DMS53 (cell line): ENCODE measurements at regions not wholly inside any gene's neighbourhood (a gene's known extent, or its start where the extent isn't known, plus 50 kb on each side); places are given as distances from the start of the nearest gene placed in this dataset.

Experiments used
- DNase-seq: peaks from one replicate; lab custom pipeline; 2025; lab: John Stamatoyannopoulos, UW

DNA sequence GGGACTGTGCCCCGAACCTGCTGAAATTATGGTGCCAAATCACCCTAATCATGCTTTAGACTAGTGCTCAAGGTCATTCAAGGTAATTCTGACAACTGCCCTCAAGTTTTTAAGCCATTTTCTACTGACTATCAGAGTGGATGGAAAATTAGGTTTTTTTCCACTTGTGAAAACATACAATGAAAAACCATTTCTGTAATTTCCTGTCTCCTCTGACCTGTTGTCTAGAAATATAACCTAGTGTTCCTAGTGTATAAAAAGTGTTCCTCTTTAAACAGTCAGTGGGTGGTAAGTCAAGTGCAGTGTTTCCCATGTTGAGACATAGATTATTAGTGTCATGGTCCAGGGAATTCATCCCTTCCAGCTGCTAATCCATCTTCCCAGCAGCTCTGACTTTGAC, 232.8 kb upstream of the UMPS start:
- DNase-seq = no peak

DNA sequence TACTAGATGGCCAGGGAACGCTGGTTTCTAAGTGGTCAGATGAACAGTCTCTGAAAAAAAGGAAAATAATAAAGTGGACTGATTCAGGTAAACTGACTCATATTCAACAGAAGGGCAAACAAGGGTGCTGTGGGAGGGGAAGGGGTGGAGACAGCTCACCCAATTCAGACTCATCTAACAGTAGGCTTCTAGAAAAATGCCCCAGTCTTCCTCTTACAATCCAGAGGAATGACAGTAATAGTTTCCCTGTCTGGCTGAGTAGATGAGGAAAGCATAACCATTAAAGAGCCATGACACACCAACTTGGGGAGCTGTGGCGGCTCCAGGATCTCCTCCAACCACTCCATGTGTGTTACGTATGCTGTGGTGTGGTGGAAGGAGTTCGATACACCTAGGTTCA, 231.4 kb upstream of the UMPS start:
- DNase-seq = no peak

DNA sequence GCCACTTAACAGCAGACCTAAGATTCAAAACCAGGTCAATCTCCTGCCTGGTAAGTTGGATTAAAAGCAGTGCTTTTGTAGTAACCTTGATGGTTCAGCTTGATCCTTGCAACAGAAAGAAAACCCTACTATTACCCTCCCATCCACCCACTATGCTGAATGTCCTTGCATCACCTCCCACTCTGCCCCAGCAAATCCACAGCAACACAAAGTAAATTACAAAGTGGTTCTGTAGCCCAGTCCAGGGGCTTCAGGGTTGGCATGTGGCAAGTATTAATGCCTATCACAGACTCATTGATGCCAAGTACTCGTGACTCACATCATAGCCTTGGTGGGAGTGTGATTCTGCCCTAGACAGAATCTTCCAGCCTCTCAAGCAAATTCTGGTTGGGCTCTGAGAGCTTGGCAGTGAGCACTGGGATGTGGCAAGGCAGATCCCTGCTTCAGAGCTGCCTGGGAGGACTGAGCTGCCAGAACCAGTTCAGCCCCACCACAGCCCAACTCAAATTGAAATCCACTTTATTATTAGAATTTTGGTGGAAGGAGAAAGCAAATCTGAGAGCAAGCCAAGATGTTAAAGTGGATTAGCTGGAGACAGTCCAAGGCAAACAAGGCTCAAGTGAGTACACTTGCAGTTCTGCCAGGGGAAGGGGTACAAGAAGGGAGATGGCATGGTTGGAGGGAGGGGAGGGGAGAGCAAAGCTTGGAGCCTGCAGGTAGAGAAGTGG, 225.8 kb upstream of the UMPS start:
- DNase-seq = peak; percentile 23

DNA sequence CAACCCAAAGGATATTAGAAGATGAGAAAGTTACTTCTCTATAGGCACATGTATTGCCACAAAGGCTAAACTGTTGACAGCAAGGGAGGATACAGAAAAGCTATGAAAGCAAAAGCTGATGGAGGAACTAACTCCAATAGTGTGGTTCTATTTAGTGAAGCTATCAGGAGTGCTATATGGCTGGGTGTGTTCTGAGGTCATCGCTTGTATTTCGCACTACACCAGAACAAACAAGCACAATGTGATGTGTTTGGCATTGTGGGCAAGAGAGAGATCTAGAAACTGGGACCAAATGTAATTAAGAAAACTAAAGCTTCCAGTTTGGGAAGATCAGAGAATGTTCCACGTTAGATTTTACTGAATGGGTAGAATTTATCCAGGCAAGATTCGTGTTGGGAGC, 220.4 kb upstream of the UMPS start:
- no peak for DNase-seq

DNA sequence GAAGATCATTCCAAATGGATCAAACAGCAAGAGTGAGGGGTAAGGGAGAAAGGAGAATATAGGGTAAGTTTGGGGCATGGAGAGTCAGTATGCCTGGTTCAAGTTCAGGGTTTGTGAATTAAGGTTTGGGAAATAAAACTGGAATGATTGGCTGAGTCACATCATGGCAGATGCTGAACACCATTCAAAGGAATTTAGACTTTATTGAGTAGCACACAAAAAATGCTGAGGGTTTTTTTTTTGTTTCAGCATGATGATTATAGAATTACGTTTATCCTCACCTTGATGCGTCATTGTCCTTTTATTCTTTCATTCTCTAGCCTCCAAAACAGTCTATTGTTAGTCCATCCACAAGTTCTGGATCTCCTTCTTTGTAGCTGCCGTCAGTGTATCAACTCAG, 220.0 kb upstream of the UMPS start:
- no peak for DNase-seq

DNA sequence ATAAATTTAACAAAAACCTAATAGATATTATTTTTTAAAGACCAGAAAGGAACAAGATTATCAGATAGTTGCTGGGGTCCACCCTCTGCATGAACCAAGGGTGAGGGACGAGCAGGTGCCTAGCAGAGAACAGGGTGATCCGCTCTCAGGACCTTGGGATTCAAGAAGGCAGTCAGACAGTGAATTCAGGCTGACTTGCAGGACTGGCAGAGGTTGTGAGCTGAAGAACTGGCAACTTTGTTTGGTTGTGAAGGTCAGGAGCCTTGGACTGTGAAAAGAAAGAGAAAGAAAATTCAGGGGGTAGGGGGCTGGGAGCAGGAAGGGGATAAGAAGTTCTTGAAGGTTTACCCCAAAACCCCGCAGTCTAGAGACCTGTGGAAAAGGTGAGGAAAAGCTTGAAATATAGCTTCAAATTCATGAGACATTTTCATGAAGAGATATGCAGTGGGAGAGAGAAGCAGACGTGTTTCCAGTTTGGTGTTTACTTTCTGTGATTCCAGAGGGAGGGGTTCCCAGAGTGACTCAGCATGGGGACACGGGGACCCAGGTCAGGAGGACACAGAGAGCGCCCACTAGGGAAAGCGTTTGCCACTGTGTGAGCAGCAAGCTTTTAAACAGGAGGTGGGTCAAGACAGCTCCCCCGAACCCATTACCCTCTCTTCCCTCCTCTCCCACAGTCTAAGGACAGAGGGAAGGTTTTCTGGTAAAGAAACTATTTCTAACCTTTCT, 217.2 kb upstream of the UMPS start:
- DNase-seq = peak; percentile 35

DNA sequence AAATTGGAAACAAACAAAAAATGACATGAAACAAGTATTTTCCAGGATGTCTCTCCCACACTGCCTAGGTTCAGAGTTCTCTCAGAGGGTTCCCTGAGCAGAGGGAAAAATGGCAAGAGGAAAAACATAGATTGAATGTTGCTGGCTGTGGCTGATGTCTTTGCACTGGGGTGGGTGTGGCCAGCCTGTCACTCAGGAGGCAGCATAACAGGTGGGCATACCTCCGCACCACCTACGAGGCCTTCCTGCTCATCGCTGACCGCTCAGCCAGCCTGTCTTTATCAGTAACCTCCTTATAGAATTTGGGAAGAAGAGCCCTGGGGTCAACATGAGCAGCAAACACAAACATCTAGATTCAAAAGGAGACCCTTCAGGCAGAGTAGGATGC, 216.6 kb upstream of the UMPS start:
- DNase-seq = no peak

DNA sequence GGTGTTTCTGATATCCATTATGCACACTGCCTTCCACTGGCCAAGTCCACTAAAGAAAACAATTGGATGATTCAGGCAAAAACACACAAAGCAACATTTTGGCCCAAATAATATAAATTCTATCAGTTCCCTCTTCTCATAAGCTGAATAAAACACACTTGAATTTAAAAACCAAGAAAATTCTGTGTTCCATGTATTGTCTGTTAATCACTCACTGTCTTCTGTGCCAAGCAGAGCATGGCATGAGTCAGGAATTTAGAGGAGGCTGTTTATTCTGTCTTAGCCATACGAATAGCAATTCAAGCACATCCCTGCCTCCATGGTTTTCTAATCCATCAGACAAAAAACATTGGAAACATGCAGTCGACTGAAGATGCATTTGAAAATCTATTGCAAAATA, 215.6 kb upstream of the UMPS start:
- DNase-seq = peak; percentile 55

DNA sequence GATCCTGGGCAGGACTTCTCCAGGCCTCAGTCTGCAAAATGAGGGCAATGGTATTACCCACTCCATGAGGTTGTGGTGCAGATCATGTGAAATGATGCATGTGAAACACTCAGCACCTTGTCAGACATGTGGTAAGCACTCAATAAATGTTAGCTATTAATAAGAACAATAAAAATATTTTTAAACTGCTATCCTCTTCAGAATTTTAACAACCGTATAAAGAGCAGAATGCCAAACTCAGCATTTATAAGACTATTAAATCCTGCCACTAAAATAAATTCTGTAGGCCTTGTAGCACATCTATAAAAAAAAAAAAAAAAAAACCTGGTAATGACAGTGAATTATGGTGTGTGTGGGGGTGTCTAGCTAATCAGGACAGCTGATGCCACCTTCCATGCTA, 213.9 kb upstream of the UMPS start:
- DNase-seq = no peak

DNA sequence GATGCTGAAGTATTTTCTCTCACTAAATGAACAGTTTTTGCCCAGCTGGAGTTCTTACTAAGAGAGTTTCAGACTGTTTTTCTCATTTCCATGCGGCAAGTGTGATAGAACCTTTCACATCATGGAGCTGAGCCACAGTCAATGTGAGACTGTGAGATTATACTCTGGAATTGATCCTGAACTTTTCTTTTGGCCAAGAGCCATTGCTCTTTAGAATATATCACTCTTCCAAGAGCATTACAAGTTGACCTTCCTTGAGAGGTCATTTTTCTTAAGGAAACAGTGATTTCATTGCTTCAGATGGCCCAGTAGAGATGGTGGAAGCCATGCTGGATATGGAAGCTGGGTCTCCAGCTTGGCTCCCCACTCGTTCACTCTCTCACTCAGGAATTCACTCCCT, 212.9 kb upstream of the UMPS start:
- DNase-seq = no peak

DNA sequence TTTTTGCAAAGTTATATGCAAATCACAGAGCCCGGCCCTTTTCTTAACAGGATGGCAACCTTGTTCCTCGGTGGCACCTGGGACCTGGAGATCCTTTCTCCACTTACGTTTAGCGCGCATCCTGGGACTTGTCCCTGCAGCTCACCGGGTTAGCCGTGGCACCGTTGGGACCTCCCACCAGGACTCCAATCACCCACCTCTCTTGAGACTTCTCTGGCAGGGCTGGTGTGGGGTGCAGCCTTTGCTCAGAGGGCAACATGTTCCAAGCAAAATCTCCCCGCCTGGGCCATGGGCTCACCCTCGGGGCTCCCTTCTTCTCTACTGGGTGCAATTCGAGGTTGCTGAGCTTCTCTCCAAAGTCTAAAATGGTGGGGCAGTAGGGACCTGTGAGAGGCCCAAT, 211.9 kb upstream of the UMPS start:
- DNase-seq = no peak

DNA sequence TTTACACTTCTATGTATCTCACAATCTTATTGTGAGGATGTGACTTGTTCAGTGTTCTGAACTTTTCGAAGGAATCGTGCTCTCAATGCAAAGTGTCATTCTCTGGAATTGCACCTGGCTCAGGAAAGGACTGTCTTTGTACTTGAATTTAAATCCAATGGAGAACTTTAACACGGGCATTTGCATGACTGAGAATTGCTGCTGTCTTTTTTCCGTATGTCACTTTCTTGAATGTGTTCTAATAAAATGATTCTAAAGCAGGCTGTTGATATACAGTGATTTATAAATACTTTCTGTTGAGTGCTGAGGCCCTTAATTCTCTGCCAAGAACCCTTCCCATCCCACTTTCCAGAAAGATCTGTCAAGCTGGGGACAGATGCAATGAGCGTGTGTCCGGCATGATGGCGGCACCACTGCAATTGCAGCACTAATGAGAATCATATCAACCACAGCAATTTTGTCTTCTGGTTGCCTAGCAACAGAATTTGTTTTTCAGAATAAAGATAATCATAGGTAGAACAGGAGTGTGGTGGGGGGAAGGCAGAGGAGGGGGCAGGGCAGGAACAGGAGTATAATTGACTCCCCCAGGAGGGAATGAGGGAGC, 210.6 kb upstream of the UMPS start:
- DNase-seq = peak; percentile 28

DNA sequence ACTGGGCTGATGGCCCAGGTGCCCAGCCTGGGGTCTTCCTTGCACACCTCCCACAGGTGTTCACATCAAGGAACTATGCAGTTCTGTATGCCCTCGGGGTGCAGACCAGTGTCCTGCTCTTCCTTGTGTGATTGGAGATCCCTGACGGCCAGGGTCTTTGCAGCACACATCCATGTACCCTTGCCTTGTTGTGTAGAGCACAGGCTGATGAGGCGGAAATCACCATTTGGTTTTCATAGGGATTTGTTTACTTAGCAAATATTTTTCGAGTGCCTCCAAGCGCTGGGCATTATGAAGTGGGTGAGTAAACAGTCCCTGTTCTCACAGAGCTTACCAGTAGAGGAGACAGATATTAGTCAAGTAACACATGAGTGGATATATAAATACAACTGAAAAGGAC, 209.3 kb upstream of the UMPS start:
- DNase-seq = peak; percentile 97

DNA sequence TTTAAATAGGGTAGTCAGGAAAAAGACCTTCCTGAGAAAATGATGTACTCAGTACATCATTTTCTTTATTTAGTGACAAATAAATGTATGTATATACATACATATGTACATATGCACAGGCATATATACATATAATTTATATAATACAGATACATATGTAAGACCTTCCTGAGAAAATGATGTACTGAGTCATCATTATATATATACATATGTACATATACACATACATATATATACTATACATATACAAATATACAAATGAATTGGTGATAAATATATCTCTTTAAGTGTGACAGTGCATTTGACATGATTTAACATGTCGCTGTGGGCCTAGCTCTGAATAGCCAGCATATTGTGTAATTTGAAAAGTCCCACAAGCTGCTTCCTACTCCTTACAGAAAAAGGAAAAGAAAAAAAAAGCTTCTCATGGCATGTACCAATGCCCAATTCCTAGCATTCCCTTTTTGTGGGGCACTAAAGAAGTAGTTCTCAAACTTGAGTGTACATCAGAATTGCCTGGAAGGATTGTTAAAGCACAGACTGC, 208.1 kb upstream of the UMPS start:
- DNase-seq = no peak

DNA sequence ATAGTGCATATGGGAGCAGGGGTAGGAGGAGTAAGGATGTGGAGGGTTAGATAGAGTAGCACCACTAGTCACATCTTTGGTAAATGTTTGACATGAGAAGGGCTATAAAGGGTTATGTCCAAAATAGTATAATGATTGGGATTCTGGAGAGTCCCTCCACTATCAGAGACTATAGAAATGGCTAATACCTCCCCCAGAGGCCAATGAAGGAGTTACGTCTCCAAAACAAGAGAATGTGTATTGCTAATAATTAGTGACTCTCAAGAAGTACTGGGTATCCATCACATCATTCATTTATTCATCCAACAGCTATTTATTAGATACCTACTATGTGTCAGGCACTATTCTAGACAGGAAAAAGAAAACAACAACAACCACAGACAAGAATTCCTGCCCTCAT, 203.7 kb upstream of the UMPS start:
- peak; percentile 32 for DNase-seq

DNA sequence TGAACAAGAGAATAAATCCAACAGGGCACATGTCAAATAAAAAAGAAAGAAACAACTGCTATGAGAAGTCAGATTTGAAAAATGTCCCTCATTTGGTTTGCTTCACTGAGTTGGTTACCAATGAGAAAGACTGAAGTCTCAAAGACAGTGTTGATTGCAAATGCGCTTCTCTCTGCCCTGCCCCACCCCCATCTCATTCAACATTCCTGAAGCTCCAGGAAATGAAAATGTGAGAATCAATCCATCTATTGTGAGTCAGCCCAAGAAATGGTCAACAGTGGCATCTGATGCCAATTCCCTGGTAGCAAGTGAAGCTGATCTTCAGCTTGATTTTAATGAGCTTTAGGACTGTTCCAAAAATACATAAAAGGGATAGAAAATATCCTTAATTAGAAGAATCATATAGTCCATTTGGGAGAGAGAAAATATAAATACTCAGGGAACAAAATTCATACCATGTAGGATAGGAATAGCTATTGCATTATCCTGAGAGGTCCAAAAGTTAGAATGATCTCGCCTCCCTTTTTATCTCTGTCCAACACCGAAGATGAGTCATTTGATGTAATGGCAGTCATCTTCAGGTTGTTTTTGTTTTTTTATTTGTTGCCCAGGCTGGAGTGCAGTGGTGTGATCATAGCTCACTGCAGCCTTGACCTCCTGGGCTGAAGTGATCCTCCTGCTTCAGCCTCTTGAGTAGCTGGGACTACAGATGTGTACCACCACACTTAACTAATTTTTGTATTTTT, 200.3 kb upstream of the UMPS start:
- peak; percentile 77 for DNase-seq

DNA sequence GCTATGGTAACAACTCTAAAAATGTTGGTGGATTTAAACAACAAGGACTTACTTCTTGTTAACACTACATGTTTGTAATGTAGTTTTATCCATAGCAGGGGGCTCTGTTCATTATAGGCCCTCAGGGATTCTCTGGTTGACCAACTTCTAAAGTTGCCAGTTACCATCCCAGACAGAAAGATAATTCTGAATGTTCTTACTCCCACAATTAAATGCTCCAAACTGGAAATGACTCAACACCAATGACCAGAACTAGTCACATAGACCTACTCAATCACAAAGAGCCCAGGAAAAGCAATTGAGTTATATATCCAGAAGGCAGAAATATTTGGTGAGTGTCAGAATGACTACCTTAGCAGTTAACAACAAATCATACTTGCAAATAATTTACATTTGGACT, 199.3 kb upstream of the UMPS start:
- DNase-seq = no peak

DNA sequence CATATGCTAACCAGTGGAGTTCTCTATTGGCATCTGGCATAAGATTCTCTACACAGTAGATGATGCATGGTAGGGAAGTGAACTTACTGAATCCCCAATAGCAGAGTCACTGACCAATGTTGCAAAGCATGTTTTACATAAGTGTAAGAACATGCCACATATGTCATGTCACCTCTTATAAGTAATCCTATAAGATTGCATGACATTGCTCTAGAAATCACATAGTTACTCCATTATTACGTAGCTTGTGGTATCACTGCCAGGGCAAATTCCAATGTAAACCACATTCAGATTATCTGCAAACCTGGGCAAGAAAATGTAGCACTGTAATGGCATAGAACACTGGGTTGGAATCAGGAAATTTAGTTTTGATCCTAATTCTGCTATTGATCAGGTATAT, 198.2 kb upstream of the UMPS start:
- DNase-seq = no peak

DNA sequence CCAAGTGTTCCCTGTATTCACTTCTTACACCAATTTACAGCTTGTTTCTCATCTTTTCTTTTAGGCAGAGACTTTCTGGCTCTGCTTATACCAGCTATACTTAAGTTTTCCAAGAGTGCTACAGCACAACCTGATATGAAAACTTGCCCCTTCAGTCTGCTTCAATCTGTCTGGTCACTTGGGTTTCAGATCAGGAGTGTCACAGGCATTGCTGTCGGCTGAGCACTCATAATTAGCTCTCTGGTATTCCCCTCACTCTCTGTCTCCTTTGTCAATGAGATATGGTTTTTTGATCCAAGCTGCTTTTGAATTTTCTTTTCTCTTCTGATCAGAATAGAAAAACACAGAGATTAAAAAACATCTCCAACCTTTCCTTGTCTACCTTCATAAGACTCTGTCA, 194.9 kb upstream of the UMPS start:
- no peak for DNase-seq

DNA sequence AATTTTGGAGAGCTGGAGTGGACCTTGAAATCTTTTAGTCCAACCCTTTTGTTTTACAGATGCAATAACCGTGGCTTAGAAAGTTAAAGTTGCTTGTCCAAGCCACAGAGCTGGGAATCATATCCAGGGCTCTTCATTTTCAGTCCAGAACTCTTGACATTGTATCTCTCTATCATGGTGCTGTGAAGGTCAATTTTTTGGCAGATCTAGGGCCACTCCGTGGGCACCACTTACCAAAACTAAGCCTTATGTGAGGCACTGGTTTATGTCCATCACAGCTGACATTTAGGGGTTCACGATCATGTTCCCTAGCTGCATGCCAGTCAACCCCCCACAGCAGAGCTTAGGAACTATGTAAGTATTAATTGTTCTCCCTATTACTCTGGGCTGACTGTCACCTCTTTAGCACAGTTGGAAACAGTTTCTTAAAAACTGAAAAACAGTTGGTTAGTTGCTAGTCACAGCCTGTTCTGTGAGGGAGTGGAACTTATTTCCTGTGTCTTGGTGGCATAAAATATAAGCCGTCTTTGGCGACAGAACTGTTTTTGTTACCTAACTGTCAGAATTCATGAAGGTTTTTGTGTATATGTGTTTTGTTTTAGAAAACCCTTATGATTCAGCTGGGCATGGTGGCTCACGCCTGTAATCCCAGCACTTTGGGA, 189.6 kb upstream of the UMPS start:
- DNase-seq = no peak

DNA sequence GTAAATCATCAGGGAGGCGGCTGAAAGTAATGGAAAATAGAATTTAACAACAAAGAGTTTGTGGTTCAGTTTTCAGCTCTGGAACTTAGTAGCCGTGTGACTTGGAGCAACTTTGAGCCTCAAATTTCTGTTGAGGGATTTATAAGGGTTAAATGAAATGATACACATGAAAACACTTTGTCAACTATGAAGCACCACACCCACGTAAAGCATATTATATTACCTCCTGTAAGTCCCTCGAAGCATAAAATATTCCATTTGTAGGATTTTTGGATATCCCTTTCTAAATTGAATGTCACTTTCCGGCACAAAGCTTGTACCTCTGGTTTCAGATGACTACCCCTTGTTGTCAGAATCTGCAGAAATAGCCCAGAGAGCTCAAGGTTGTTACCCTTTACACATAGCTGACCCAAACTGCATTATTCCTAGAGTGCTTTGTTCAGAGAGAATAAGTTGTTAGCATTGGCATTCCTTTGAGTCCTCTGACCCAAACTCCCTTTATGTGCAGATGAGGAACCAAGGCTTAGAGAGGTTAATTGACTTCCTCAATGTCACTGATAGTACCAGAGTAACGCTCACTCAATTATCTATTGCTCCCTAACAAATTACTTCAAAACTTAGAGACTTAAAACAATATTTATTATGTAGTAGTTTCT, 187.9 kb upstream of the UMPS start:
- DNase-seq = no peak
